ENCODE measurements at regions not wholly inside any gene's neighbourhood (a gene's known extent, or its start where the extent isn't known, plus 50 kb on each side); places are given as distances from the start of the nearest gene placed in this dataset.

DNA sequence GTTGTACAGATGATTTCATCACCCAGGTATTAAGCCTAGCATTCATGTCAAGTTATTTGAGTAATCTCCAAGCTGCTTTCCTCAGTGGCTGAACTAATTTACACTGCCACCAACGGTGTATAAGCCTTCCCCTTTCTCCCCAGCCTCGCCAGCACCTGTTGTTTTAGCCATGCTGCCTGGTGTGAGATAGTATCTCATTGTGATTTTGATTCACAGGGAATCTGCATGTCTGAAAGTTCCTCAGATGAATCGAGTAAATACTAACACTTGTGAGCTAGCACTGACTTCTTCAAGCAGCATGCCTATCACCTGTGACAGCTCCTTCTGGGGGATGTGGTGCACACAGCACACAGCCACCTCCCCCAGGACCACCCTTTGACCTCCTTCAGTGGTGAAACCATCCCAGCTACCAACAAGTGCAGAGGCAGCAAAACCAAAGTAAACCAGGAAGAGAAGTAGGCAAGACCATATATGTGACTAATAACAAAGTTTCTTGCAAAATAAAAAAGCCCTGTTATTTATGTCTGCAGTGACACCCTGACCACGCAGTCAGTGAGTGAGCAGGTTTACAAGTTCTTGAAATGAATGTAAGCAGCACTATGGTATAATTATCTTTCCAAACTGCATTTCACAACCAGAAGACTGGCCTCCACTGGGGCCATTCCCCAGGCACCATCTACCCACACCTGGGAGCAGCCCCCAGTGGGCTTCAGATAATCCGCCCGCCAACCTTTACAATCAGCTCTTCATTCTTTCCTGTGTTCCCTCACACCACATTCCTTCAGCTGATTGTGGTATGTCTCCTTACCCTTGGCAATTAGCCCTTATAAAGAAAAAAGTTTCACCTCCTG is 173.8 kb downstream of the ETS2 start:
- no peak for DNase-seq (ENCODE audit: low spot score)
- in situ Hi-C loops (cut with HindIII; ENCODE audit: low sequenced_read_pairs): no loop called here

DNA sequence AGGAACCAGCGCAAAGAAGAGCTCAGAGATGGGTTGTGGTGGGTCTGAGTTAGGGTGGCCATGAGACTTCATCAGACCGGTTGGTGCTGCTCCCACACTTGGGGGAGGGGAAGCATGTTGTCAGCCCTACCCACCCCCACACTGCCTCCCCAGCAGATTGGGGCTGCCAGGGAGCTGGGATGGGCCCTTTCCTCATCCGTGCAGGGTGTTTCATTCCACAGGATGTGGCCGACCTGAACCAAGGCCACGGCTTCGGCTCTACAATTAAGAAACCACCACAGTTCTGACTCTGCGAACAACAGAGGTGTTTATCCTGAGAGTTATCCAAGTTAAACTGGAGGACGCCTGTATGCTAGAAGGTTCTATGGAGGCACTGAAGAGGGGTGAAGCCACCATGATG is 171.2 kb downstream of the ETS2 start:
- in situ Hi-C loops (cut with HindIII; ENCODE audit: low sequenced_read_pairs): no loop called here
- DNase-seq (ENCODE audit: low spot score): no peak

DNA sequence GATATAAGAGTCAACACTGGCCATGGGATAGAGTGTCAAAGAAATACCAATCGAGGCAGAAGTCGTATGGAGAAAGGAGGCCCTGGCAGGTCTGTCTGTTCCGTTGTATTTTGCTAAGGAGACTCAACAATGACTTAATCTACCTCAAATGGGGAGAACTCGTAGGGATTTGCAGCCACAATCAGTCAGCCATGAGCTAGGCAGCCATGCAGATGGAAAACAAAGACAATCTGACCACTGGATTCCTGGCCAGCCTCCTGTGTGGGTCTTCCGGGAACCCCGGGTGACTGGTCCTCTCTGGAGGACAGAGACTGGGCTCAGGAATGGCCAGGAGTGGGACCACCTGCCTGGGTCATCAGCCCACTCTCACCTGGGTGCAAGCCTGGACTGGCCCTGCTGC is 167.8 kb downstream of the ETS2 start:
- in situ Hi-C loops (cut with HindIII; ENCODE audit: low sequenced_read_pairs): no loop called here
- no peak for DNase-seq (ENCODE audit: low spot score)

DNA sequence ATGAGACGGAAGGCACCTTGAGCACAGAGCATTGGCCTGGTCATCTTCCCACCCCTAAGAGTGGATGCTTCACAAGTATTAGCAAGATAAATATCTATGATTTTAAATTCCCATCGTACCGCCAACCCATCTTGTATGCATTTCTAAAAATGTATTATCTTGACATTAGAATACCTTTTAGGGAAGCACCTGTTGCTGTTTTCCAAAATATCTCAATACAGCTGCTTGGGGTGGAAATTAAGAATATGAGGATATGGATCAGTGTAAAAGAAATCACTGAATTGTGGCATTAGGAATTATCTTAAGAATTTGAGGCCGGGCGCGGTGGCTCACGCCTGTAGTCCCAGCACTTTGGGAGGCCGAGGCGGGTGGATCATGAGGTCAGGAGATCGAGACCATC is 166.3 kb downstream of the ETS2 start:
- no peak for DNase-seq (ENCODE audit: low spot score)
- in situ Hi-C loops (cut with HindIII; ENCODE audit: low sequenced_read_pairs): no loop called here

DNA sequence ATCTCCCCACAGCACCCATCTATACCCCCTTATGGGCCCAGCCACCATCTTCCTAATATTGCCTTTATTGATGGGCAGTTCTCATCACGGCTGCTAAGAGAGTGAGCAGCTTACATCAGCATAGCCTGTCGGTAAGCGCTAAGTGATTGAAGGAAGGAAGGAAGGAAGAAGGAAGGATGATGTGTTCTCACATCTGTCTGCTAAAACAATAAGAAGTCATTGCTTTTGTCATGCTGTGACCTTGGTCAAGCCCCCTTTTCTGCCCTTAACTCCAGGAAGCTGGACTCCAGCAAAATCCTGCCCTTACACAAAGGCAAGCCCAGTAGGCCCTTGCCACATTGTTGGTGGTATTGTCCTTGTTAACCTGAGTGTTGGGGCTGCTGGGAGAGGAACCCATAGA is 165.0 kb downstream of the ETS2 start:
- in situ Hi-C loops (cut with HindIII; ENCODE audit: low sequenced_read_pairs): no loop called here
- no peak for DNase-seq (ENCODE audit: low spot score)

DNA sequence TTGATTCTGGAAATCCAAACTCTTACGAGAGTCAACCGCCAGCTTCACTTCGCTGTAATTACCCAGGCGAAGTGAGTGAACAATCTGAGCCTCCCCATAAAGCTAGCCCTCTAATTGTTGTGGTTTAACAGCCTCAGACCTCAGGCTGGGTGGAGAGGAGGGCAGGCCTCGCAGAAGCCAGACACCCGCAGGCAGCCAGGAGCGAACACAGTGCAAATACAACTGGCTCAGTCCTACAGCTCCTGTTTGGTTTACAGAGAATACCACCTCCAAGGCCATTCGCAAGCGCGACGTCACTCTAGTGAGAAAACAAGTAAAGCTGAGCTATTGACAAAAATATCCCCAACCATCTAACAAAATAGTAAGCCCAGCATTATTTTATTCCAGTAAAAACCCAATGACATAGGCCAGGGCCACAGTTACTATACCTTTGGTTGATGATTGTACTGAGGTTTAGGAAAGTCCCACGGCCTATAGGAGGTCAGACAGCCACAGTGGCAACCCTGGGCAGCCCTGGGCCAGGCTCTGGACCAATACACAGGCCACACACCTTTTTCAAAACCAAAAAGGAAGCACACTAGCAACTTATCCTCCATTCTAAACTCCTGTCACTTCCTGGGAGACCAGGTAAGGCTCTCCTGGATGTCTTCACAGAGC is 163.3 kb downstream of the ETS2 start:
- in situ Hi-C loops (cut with HindIII; ENCODE audit: low sequenced_read_pairs): no loop called here
- no peak for DNase-seq (ENCODE audit: low spot score)

DNA sequence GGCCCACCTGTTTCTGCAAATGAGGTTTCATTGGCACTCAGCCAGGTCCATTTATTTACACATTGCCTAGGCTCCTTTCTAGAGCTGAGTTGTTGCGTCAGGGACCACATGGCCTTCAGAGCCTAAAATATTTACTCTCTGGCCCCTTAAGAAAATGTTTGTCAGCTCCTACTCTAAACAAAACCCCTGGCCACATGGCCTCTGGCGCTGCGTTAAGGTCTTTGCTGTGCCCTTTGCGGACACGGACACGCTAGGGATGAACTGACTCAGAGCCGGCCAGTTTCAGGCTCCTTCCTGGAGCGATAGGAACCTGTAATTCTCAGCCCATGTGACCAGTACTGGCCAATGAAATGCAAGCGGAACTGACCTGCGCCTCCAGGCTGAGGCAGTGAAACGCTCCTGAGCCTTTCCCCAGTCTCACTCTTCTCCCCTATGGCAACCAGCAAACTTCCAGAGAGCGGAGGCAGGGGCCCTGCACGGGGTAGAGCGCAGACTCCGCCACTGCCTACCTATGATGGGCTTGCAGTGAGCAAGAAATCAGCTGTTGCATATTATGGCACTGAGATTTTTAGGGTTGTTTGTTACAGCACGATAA is 160.3 kb downstream of the ETS2 start:
- DNase-seq (ENCODE audit: low spot score): no peak

DNA sequence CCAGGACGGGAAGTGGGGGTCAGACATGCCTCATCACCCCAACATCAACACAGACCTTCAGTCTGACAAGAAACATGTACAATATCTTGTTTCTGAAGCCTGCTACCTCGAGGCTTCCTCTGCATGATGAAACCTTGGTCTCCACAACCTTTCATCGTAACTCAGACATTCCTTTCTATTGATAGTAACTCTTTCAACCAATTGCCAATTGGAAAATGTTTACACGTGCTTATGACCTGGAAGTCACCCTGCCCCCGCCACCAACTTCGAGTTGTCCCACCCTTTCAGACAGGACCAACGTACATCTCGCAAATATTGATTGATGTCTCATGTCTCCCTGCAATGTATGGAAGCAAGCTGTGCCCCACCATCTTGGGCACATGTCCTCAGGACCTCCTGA is 159.5 kb downstream of the ETS2 start:
- in situ Hi-C loops (cut with HindIII; ENCODE audit: low sequenced_read_pairs): no loop called here
- no peak for DNase-seq (ENCODE audit: low spot score)

More for the DNA sequence above, 160.3 kb downstream of the ETS2 start:
- in situ Hi-C loops (cut with HindIII; ENCODE audit: low sequenced_read_pairs): no loop called here

DNA sequence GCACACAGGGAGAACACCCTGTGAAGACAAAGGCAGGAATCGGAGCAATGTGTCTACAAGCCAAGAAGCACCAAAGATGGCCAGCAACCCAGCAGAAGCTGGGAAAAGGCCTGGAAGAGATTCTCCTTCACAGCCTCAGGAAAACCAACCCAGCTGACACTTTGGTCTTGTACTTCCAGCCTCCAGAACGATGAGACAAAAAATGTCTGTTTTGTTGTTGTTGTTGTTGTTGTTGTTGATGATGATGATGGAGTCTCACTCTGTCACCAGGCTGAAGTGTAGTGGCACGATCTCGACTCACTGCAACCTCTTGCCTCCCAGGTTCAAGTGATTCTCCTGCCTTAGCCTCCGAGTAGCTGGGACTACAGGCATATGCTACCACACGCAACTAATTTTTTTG is 157.3 kb downstream of the ETS2 start:
- DNase-seq (ENCODE audit: low spot score): no peak
- in situ Hi-C loops (cut with HindIII; ENCODE audit: low sequenced_read_pairs): no loop called here

DNA sequence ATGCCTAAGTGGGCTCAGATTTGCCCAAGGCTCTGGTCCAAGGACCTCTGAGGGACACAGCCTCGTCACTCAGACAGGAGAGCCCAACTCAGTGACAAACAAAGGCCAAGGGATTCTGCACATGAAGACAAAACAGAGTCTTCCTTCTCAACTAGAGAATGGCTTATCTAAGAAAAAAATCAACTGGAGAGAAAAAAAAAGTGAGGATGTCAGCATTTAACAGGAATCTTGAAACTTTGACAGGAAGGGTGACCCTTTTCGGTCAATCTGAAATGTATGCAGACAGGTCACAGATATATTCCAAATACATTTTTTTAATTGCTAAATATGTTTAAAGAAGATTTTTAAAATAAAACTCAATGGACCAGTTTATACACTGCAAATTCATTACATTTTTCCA is 154.5 kb downstream of the ETS2 start:
- in situ Hi-C loops (cut with HindIII; ENCODE audit: low sequenced_read_pairs): no loop called here
- DNase-seq (ENCODE audit: low spot score): no peak

DNA sequence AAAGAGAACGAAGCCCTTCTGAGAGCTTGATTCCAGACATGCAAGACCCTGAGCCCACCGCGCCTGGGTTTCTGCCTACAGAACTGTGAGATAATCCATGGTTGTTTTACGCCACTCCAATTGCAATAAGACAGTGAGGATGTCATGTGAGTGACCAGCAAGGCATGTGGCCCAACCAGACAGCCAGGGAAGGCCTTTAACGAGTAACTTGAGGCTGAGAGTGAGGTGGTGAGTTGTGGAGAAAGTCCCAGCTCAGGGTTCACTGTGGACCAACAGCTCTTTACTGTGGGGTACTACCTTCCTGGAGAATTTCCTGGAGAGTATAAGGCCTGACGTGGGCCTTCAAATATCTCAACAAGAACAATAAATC is 153.9 kb downstream of the ETS2 start:
- DNase-seq (ENCODE audit: low spot score): no peak
- in situ Hi-C loops (cut with HindIII; ENCODE audit: low sequenced_read_pairs): no loop called here

DNA sequence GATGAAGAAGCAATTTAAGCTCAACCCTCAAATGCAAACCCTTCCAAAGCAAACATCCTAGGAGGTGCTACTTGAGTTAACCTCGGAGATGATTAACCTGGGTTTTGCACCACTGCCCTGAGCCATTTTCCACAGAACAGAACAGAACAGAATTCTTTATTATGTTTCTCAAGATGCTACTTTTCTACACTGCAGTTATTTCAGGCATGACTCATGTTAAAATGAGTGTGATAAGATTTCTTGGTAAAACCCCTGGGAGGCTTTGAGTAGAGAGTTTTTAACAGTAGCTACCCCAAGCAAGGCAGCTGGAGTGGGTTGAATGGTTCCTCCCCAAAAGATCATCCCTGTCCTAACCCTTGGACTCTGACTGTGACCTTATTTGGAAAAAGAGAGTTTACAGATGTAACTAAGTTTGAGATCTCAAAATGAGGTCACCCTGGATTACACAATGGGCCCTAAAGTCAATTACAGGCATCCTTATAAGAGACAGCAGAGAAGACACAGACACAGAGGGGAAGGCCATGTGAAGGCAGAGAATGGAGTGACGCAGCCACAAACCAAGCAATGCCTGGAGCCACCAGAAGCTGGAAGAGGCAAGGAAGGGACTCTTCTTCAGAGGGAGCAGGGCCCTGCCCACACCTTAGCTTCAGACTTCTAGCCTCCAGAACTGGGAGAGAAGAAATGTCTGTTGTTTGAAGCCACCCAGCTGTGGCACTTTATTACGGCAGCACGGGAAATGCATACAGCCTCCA is 153.4 kb downstream of the ETS2 start:
- in situ Hi-C loops (cut with HindIII; ENCODE audit: low sequenced_read_pairs): no loop called here
- DNase-seq (ENCODE audit: low spot score): no peak

DNA sequence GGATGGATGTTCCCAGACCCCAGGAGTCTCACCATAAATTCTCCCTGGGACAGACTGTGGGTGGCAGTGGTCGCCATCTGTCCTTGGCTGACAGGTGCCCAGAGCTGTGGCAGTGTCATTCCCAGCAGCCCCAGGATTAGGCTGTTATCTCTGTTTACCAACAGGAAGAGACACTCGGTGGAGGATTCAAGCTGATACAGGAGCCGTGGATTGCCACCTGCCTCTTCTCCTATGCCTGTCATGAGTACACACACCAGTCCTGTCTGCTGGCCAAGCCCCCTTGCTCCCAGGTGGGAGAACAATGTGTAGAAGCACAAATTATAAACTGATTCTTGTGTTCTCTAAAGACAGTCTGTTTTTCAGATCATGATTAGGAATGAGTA is 152.6 kb downstream of the ETS2 start:
- DNase-seq (ENCODE audit: low spot score): no peak
- in situ Hi-C loops (cut with HindIII; ENCODE audit: low sequenced_read_pairs): no loop called here

DNA sequence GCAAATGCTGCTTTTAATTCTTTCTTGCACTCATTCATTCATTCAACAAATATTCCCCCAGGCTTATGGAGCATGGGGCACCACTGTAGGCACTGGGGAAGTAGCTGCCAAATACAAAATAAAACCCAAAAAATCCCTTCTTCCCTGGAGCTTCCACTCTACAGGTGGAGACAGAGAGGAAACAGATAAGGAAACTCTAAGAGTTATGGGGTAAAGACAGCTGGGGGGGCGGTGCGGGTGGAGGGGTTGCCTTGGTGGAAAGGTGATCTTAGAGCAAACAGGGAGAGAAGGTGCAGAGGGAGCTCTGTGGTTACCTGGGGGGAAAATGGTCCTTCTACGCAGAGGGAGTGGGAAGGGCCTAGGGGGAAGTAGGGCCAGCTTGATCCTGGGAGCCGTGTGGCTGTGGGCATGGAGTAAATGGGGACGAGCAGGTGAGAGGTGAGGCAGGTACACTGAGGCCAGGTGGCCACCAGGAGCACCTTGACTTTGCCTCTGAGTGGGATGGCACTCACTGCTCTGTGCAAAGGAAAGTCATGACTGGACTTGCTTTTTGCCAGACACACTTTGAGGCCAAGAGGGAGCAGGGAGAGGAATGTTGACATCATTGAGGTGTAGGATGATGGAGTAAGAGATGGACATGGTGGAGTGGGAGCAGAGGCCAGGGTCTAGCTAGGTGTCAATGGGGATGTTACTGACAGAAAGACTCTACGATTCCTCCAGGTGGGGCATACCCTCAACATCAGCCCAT is 152.0 kb downstream of the ETS2 start:
- no peak for DNase-seq (ENCODE audit: low spot score)
- in situ Hi-C loops (cut with HindIII; ENCODE audit: low sequenced_read_pairs): no loop called here

DNA sequence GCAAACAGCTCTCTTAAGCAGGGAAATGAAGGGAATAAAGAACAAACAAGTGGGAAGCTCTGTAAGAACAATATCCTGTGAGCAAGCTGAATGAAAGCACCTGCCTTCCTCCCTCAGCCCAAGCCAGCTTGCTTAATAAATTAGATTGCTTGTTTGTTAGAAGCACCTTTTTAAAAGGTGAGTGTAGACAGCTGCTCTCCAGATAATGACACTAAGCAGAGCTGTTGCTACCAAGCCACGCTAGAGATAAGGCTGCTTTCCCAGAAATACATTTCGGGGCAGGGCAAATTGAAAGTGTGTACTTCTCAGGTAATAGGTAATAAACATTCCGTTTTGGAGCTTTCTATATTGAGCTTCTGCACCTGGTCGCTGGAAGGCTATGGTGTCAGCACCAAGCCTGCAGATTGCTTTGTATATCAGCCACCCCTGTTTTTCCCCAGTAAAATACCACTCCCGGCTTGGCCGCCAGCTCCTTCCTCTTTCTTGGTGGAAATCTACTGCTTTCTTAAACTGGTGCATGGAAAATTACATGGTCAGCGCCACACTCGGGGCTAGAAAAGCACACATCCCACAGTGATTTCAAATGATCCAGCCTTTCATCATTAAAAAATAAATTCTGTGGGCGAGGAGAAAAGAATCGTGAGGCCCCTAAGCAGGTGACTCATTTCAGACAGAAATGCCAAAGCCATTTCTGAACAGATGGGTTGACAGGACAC is 151.3 kb downstream of the ETS2 start:
- DNase-seq (ENCODE audit: low spot score): no peak
- in situ Hi-C loops (cut with HindIII; ENCODE audit: low sequenced_read_pairs): no loop called here

DNA sequence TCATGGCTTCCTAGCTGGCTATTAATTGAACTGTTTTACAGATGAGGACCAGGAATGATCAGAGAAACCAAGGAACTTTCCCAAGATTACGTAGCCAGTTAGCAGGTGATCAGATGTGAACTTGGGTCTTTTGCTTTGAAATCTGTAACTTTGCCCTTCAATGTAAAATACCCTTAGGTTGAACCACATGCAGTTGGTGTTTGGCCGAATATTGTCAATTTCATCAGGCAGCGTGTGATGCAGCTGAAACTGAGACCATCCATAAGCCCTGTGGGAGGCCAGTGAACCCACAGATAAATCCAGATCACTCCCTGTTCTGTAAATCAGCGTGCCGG is 150.8 kb downstream of the ETS2 start:
- no peak for DNase-seq (ENCODE audit: low spot score)
- in situ Hi-C loops (cut with HindIII; ENCODE audit: low sequenced_read_pairs): no loop called here

DNA sequence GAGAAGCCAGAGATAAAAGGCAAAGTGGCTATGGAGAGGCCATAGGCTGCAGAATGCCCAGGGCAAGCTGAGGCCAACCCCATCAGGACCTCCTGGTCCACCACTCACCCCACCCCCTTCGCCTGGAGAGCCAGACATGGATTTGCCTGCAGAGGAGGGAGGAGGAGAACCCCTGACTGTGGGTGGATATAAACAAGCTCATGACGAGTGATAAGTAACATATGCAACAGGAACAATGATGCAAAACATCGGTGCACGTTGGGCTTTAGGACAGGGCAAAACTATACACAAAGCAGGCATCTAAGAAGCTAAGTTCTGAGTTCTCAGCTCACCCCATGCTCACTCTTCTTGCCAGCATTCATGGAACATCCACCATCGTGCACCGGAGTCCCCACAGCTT is 150.3 kb downstream of the ETS2 start:
- in situ Hi-C loops (cut with HindIII; ENCODE audit: low sequenced_read_pairs): no loop called here
- no peak for DNase-seq (ENCODE audit: low spot score)

DNA sequence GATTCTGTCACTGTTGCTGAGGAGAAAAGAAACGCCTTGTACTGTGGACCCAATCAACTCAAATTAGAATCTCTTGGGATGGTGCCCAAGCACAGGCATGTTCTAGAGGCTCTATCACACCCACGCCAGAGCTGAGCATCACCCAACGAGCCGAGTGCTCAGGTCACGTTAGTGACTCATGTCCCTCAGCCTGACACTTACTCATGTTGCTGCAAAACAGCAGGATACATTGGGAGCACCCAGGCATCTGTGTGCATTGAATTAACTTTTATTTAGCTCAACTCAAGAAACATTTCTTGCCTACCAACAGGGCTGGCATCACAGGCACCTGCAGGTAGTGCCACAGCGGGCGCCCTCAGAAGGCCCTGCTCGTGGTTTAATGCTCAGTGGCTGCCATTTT is 149.8 kb downstream of the ETS2 start:
- no peak for DNase-seq (ENCODE audit: low spot score)
- in situ Hi-C loops (cut with HindIII; ENCODE audit: low sequenced_read_pairs): no loop called here

DNA sequence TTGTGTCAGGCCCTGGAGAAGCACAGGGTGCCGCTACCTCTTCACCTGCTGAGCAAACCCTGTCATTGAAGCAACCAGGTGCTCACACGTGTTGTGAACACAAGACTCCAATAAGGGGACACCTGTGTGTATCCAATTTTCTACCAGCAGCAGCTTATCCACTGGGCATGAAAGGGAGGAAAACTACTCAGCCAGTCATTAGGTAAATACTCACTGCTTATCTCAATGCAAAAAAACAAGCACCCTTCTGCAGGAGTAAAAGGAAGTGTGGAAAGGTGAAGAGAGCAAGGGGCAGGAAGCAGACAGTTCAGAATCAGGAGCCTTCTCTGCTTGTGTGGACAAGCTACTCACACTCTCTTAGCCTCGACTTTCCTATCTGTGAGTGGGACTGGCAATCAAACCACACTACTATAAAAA is 148.9 kb downstream of the ETS2 start:
- in situ Hi-C loops (cut with HindIII; ENCODE audit: low sequenced_read_pairs): no loop called here
- DNase-seq (ENCODE audit: low spot score): no peak
